AG09309 (cell line): ENCODE measurements at regions not wholly inside any gene's neighbourhood (a gene's known extent, or its start where the extent isn't known, plus 50 kb on each side); places are given as distances from the start of the nearest gene placed in this dataset.

ENCODE experiments used
- DNase-seq: peaks from one replicate; pipeline ENCODE4 v3.0.0-alpha.2; 2010; ENCODE audit warnings: low read depth
- H3K4me3 ChIP-seq: 2 replicates; pipeline ENCODE4 v1.5.1; 2011; ENCODE audit warnings: mild to moderate bottlenecking, low read depth, low read length, moderate library complexity; ENCODE audit not compliant: control insufficient read depth
- CTCF ChIP-seq: IDR thresholded peaks from 2 replicates; pipeline ENCODE4 v1.5.1; 2011; ENCODE audit warnings: mild to moderate bottlenecking, low read depth, low read length, inconsistent platforms; ENCODE audit not compliant: insufficient read depth, control insufficient read depth; ENCODE audit errors: missing control alignments

- TF ChIP-seq CTCF: no peak
- no peak for DNase-seq
Measured at GRCh38 chr10:130761788-130762301, 549.7 kb downstream of the TCERG1L start.

GRCh38 chr10:130762491-130762890, 549.0 kb downstream of the TCERG1L start:
- H3K4me3 ChIP-seq: no peak overlapping the region
- no peak for DNase-seq
- TF ChIP-seq CTCF: no peak

More at GRCh38 chr10:130761788-130762301, 549.7 kb downstream of the TCERG1L start:
- H3K4me3 ChIP-seq: no peak overlapping the region

GRCh38 chr10:130763071-130763470, 548.5 kb downstream of the TCERG1L start:
- no peak overlapping the region for H3K4me3 ChIP-seq
- no peak for TF ChIP-seq CTCF
- DNase-seq: no peak

GRCh38 chr10:130763491-130763890, 548.0 kb downstream of the TCERG1L start:
- no peak overlapping the region for H3K4me3 ChIP-seq
- DNase-seq: no peak
- no peak for TF ChIP-seq CTCF

- DNase-seq: no peak
- TF ChIP-seq CTCF: no peak
- no peak overlapping the region for H3K4me3 ChIP-seq
Measured at GRCh38 chr10:130764651-130765050, 546.9 kb downstream of the TCERG1L start.

- TF ChIP-seq CTCF: no peak
- DNase-seq: no peak
- H3K4me3 ChIP-seq: no peak overlapping the region
Measured at GRCh38 chr10:130766071-130766470, 545.5 kb downstream of the TCERG1L start.
